Mesodermal cell (in vitro differentiated cells): ENCODE measurements at regions not wholly inside any gene's neighbourhood (a gene's known extent, or its start where the extent isn't known, plus 50 kb on each side); places are given as distances from the start of the nearest gene placed in this dataset.

Experiments
- H3K27ac ChIP-seq: 2 replicates; pipeline ENCODE4 v1.7.0; 2013; ENCODE audit warnings: mild to moderate bottlenecking, low read depth, low read length, moderate library complexity; ENCODE audit not compliant: severe bottlenecking
- H3K36me3 ChIP-seq: 2 replicates; pipeline ENCODE4 v1.7.1; 2013; ENCODE audit warnings: mild to moderate bottlenecking, low read length, moderate library complexity; ENCODE audit not compliant: control insufficient read depth, insufficient read depth
- H3K4me1 ChIP-seq: one replicate; pipeline ENCODE4 v1.7.1; 2013; ENCODE audit warnings: mild to moderate bottlenecking, low read length; ENCODE audit not compliant: insufficient read depth, control insufficient read depth, poor library complexity, severe bottlenecking
- H3K4me3 ChIP-seq: 2 replicates; pipeline ENCODE4 v1.7.0; 2013; ENCODE audit warnings: low read length, control low read depth, mild to moderate bottlenecking; ENCODE audit not compliant: insufficient read depth, poor library complexity, severe bottlenecking; ENCODE audit errors: extremely low read depth
- H3K9me3 ChIP-seq: 2 replicates; pipeline ENCODE4 v1.7.1; 2013; ENCODE audit warnings: mild to moderate bottlenecking, low read length, moderate library complexity; ENCODE audit not compliant: control insufficient read depth
- WGBS, 2 experiments: methylation state at CpG; one replicate each; pipeline ENCODE4 v1.1.5; 2013; ENCODE audit warnings: missing lambda C conversion rate in 2 of 2; ENCODE audit not compliant: insufficient coverage in 2 of 2; 5-methylcytosine and 5-hydroxymethylcytosine counted together

DNA sequence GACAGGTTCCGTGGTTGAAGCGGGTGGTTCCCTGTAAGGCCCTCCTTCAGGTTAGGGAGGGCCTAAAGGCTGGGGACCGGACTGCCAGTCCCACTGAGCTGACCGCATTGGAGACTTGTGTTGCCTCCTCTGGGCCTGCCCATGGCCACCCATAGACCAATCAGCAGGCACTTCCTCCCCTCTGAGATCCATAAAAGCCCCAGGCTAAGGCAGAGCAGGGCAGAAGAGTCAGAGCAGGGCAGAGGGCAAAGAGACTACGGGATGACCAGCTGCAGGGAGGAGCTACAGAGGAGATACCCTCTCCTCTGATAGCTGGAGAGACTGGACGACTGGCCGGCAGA is 537.4 kb downstream of the TENT5A start:
- Histone ChIP-seq H3K27ac (no peak overlapping the region), H3K36me3 (no peaks in the 10 kb centered on the region), H3K9me3 (no peaks in the 10 kb centered on the region), H3K4me1 (no peaks in the 10 kb centered on the region), H3K4me3 (no peak overlapping the region)
- WGBS, 2 experiments: 89 to 97% methylated on average over 7 of the region's 7 CpGs

DNA sequence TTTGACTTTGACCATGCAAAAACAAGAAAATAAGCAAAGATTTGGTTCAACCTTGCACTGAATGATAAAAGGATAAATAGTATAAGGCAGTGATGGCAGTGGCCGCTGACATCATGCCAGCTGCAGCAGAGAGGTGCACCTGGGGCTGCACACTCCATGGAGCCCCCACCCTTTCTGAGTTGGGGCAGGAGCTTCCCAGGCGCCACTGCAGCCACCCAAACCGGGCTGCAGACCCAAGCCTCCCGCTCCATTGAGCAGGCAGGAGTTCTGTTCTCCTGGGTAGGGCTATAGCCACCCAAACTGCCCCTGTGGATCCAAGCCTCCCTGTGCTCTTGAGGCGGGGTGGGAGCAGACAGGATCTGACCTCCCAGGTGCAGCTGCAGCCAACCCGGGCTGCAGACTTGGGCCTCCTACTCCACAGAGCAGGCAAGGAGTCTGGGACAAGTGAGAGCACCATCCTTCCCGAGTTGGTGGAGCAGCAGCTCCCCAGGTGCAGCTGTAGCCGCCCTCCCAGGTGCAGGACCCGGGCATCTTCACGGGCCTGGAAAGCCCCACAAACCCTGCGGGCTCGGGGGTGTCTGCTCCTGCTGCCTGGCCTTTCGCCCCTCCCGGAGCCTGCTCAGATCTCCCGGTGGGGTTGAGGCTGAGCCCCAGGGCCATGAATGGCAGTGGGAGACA is 537.9 kb downstream of the TENT5A start:
- Histone ChIP-seq H3K4me3 (no peak overlapping the region), H3K9me3 (no peaks in the 10 kb centered on the region), H3K4me1 (no peaks in the 10 kb centered on the region), H3K36me3 (no peaks in the 10 kb centered on the region), H3K27ac (no peak overlapping the region)
- 95 to 96% methylated on average over 11 to 14 of the region's 15 CpGs for WGBS, 2 experiments

DNA sequence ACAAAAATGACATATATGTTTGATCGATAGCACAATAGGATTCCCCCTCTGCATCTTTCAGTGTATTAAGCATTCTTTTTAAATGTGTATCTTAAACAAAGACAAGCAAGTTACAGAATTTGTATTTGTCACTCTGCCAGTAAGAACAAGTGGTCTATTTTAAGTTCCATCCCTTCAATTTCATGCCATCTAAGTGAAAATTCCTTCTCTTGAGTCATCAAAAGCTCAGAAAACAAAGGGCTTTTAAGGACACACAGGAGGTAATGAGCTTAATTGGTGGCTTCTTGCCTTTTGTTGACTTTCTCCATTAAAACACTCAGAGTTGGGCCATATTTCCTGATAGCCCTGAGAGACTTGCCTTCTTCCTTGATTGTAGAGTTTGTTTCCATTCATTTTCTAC is 547.8 kb downstream of the TENT5A start:
- no CpG with 5 or more reads among the region's 1 CpG for WGBS, 2 experiments
- no peaks in the 10 kb centered on the region for H3K36me3 ChIP-seq
- peak overlapping the region; percentile 3 for H3K27ac ChIP-seq
- H3K4me3 ChIP-seq: no peak overlapping the region
- no peaks in the 10 kb centered on the region for H3K4me1 ChIP-seq
- H3K9me3 ChIP-seq: peaks cover 15% of the 10 kb centered on the region

DNA sequence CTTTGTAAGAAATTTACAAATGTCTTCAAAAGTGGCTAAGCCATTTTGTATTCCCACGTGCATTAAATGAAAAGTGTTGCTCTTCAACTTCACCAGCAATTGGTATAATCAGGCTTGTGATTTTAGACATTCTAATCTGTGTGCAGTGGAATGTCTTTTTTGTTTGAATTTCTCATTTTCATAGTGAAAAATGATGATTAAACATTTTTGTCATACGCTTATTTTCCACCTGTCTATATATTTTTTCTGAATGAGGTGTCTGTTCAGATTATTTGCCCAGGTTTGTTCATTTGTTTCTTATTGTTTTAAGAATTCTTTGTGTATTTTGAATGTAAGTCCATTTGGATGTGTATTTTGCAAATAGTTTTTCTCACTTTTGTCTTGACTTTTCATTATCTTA is 558.1 kb downstream of the TENT5A start:
- H3K36me3 ChIP-seq: no peaks in the 10 kb centered on the region
- no peaks in the 10 kb centered on the region for H3K9me3 ChIP-seq
- H3K27ac ChIP-seq: no peak overlapping the region
- no peaks in the 10 kb centered on the region for H3K4me1 ChIP-seq
- H3K4me3 ChIP-seq: no peak overlapping the region
- 78% methylated on average over 1 of the region's 2 CpGs; no CpG with 5 or more reads in 1 of the 2 experiments for WGBS, 2 experiments

DNA sequence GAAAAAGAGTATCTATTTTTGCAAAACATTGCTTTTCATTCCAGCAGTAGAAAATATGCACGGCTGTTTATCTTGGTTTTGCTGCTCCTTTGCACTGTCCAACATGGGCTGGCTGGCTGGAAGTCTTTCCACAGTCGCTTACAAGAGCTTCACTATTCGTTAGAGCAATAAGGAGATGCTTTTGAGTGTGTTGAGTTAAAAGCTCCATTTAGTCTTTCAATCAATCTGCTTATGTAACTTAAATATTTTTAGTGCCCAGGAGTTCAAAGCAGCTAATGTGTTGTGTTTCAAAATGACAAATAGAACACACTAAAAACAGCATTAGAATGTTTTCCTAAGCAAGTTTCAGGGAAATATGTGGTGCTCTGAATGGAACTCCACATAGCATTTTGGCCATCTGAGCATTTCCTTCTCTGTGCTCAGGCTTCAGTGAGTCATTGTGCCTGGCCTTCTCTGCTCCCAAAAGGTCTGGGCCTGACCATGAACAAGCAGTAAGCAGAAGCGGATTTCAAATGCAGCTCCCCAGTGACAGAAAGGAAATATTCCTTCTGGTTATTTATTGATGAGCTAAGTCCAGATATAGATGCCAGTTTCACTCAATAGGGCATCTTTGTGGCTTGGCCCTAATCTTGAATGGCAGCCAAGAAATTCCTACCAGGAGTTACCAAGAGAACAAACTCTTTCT is 580.3 kb downstream of the TENT5A start:
- no peaks in the 10 kb centered on the region for H3K4me1 ChIP-seq
- WGBS, 2 experiments: 33 to 80% methylated on average over 1 of the region's 4 CpGs
- H3K27ac ChIP-seq: peak overlapping the region; percentile 58
- no peaks in the 10 kb centered on the region for H3K36me3 ChIP-seq
- H3K4me3 ChIP-seq: no peak overlapping the region
- no peaks in the 10 kb centered on the region for H3K9me3 ChIP-seq

DNA sequence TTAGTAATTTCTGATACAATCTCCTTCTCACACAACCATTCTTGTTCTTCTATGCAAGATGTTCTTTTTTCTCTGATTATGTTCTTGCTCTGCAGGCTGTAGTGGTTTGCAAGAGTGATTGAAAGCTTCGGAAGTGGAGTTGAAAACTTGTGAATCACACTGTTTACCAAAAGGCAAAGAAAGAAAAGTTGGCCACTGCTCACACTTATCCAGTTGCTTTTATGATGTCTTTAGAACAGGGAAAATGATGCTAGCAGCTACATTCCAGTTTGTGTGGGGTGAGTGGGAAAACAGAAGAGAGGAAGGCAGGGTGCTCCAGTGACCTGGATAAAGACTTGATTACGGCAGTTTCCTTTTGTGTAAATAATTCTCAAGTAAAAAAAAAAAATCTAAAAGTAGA is 583.3 kb downstream of the TENT5A start:
- no CpG with 5 or more reads among the region's 2 CpGs for WGBS, 2 experiments

DNA sequence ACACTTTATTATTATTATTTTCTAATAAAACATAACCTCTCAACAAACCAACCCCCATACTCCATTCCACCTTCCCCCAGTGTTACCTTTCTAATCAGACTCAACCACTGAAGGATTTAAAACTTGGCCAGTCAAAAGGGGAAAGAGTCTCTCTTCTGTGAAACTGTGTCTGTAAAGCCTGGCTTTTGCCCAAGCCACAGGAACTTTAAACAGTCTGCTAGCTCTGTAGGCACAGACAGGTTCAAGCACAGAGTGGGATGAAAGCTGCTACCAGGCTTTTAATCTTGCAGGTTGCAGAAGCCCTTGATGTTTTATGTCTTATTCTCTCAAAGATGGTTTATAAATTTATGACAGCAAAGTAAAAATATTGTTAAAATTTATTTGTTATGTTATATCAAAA is 585.7 kb downstream of the TENT5A start:
- H3K36me3 ChIP-seq: no peaks in the 10 kb centered on the region
- no peak overlapping the region for H3K4me3 ChIP-seq
- no peak overlapping the region for H3K27ac ChIP-seq
- no peaks in the 10 kb centered on the region for H3K9me3 ChIP-seq
- H3K4me1 ChIP-seq: no peaks in the 10 kb centered on the region

More for the DNA sequence above, 583.3 kb downstream of the TENT5A start:
- no peaks in the 10 kb centered on the region for H3K36me3 ChIP-seq
- no peaks in the 10 kb centered on the region for H3K4me1 ChIP-seq
- no peak overlapping the region for H3K4me3 ChIP-seq
- H3K27ac ChIP-seq: no peak overlapping the region
- H3K9me3 ChIP-seq: no peaks in the 10 kb centered on the region

DNA sequence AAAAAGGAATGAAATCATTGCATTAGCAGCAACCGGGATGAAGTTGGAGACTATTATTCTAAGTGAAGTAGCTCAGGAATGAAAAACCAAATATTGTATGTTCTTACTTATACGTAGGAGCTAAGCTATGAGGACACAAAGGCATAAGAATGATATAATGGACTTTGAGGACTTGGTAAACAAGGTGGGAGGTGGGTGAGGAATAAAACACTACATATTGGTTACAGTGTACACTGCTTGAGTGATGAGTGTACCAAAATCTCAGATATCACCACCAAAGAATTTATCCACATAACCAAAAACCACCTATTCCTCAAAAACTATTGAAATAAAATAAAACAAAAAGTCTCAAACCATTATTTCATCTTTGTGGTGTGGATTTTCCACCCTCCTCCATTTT is 593.5 kb downstream of the TENT5A start:
- no peak overlapping the region for H3K4me3 ChIP-seq
- H3K9me3 ChIP-seq: no peaks in the 10 kb centered on the region
- no peaks in the 10 kb centered on the region for H3K36me3 ChIP-seq
- no peaks in the 10 kb centered on the region for H3K4me1 ChIP-seq
- H3K27ac ChIP-seq: no peak overlapping the region
- WGBS, 2 experiments: 83% methylated on average over 2 of the region's 2 CpGs; no CpG with 5 or more reads in 1 of the 2 experiments

DNA sequence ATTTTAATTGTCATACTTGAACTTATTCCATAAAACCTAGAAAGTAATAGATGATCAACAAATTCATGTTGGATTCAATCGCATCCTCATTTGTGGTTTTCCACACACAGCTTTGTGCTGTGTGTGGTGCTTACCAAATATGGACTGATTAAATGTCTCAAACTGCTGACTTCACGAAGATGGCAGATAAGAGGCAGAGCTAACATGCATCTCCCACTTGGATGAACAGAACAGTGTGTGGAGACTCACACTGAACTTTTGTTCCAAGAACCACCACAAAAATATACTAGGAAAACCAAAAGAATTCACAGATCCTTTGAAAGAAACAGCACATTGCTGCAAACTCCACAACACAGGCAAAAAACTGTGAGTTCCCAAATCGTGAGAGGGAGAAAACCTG is 603.7 kb downstream of the TENT5A start:
- Histone ChIP-seq H3K4me3 (no peak overlapping the region), H3K4me1 (peaks cover 4% of the 10 kb centered on the region), H3K27ac (no peak overlapping the region), H3K9me3 (peaks cover 3% of the 10 kb centered on the region), H3K36me3 (no peaks in the 10 kb centered on the region)
- WGBS, 2 experiments: 80 to 100% methylated on average over 1 of the region's 3 CpGs

DNA sequence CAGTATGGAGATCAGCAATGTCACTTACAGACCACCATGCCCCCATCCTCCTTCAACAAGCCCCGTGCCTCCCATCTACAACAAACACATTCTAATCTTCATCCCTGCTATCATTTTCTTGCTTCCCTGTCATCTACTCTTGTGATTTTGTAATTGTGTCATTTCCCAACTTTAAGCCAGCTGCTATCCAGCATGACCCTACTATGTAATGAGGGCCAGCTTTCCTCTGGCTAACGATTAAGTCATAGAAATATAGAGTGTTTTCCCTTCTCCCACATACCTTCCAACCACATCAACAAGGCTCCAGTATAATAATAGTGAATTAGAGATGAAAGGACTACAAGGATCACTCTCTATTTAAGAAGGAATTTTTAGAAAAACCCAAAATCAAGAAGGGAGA is 607.0 kb downstream of the TENT5A start:
- Histone ChIP-seq H3K4me3 (no peak overlapping the region), H3K4me1 (peaks cover 4% of the 10 kb centered on the region), H3K27ac (no peak overlapping the region), H3K9me3 (no peaks in the 10 kb centered on the region), H3K36me3 (no peaks in the 10 kb centered on the region)
- WGBS, 2 experiments: no CpG with 5 or more reads among the region's 2 CpGs

DNA sequence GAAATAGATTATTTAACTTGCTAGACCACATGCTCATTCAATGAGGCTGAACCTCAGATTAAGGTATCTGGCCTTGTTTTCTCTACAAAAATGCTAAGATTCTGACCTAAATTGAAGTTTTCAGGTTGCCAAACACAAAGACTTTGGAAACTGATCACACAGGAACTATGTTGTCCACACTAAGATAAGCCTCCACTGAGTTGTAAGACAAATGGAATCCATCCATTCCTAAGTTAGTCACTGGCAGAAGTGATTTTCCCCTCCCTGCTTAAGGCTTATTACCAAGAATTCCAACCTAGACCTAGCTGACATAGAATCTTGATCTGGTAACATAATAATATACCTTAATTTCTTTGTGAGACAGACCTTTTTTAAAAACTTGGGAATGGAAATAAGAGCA is 608.1 kb downstream of the TENT5A start:
- no peak overlapping the region for H3K27ac ChIP-seq
- H3K4me3 ChIP-seq: no peak overlapping the region
- H3K9me3 ChIP-seq: no peaks in the 10 kb centered on the region
- no peaks in the 10 kb centered on the region for H3K36me3 ChIP-seq
- peaks cover 4% of the 10 kb centered on the region for H3K4me1 ChIP-seq
